Gastroesophageal sphincter (tissue), 3 donors: ENCODE measurements at regions not wholly inside any gene's neighbourhood (a gene's known extent, or its start where the extent isn't known, plus 50 kb on each side); places are given as distances from the start of the nearest gene placed in this dataset.

Experiments
- CTCF ChIP-seq, 4 experiments: fragments of 200-600 bp in 2 of 4; fragments of 450-650 bp in 2 of 4; sonication (generic) in 1 of 4; IDR thresholded peaks; one replicate each; pipeline ENCODE4 v1.5.1; 2017 to 2019; ENCODE audit warnings: antibody characterized with exemption in 4 of 4, mild to moderate bottlenecking in 2 of 4, moderate library complexity in 2 of 4
- POLR2A ChIP-seq, 2 donors: fragments of 450-650 bp; IDR thresholded peaks; one replicate each; pipeline ENCODE4 v1.6.1; 2017; ENCODE audit warnings: antibody characterized with exemption in 2 of 2, mild to moderate bottlenecking in 2 of 2, moderate library complexity in 1 of 2

GRCh38 chr18:10402871-10403559 is 51.4 kb upstream of the APCDD1 start:
- TF ChIP-seq CTCF (IDR thresholded peaks at IDR 0.05) (no peak), POLR2A (IDR thresholded peaks at IDR 0.05) (no peak)
